ENCODE measurements at regions not wholly inside any gene's neighbourhood (a gene's known extent, or its start where the extent isn't known, plus 50 kb on each side); places are given as distances from the start of the nearest gene placed in this dataset.

GRCh38 chr4:82276332-82276640, 97.5 kb downstream of the HNRNPD start:
- TF ChIP-seq, protein P1, sequence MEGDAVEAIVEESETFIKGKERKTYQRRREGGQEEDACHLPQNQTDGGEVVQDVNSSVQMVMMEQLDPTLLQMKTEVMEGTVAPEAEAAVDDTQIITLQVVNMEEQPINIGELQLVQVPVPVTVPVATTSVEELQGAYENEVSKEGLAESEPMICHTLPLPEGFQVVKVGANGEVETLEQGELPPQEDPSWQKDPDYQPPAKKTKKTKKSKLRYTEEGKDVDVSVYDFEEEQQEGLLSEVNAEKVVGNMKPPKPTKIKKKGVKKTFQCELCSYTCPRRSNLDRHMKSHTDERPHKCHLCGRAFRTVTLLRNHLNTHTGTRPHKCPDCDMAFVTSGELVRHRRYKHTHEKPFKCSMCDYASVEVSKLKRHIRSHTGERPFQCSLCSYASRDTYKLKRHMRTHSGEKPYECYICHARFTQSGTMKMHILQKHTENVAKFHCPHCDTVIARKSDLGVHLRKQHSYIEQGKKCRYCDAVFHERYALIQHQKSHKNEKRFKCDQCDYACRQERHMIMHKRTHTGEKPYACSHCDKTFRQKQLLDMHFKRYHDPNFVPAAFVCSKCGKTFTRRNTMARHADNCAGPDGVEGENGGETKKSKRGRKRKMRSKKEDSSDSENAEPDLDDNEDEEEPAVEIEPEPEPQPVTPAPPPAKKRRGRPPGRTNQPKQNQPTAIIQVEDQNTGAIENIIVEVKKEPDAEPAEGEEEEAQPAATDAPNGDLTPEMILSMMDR (IDR thresholded peaks at IDR 0.05), result no peak
- no peak for TF ChIP-seq ZFX (IDR thresholded peaks at IDR 0.05; ENCODE audit: borderline replicate concordance)

Data from 22Rv1 (cell line).